GM13977 (cell line): ENCODE measurements at regions not wholly inside any gene's neighbourhood (a gene's known extent, or its start where the extent isn't known, plus 50 kb on each side); places are given as distances from the start of the nearest gene placed in this dataset.

ENCODE experiments used
- DNase-seq: peaks from one replicate; pipeline ENCODE4 v3.0.0; 2012; ENCODE audit warnings: low spot score
- in situ Hi-C: fragments of 300-500 bp; cut with MboI; formaldehyde crosslinking; loops from one replicate; pipeline ENCODE4 v1.12.0; 2022; ENCODE audit warnings: low sequenced_read_pairs, low pct_unique_long_range_greater_than_20kb, mixed read lengths, inconsistent platforms; ENCODE audit not compliant: unreplicated experiment
- TF ChIP-seq, protein P1 (sequence below): IDR thresholded peaks from 2 replicates; pipeline ENCODE4 v1.5.1; 2012; ENCODE audit warnings: mild to moderate bottlenecking, control low read depth; ENCODE audit not compliant: insufficient read depth; ENCODE audit errors: extremely low read depth, missing control alignments

DNA sequence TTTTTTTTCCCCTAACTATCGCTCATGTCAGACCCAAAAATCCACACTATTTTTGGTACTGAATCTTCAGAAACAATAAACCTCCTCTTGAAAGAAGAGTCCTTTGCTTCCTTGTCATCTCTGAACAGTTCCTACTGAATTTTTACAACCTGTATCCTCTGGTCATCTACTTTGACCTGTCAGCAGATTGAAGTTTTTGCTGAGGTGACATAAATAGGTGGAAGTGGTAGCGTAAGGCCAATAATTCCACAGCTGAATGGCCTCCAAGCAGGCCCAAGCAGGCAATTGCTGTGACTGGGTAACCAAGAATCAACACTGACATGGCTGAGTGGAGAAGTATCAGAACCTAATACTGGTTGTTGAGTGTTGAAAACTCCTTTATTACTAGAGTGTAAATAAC, 117.4 kb upstream of the MAGI2 start:
- TF ChIP-seq, protein P1, sequence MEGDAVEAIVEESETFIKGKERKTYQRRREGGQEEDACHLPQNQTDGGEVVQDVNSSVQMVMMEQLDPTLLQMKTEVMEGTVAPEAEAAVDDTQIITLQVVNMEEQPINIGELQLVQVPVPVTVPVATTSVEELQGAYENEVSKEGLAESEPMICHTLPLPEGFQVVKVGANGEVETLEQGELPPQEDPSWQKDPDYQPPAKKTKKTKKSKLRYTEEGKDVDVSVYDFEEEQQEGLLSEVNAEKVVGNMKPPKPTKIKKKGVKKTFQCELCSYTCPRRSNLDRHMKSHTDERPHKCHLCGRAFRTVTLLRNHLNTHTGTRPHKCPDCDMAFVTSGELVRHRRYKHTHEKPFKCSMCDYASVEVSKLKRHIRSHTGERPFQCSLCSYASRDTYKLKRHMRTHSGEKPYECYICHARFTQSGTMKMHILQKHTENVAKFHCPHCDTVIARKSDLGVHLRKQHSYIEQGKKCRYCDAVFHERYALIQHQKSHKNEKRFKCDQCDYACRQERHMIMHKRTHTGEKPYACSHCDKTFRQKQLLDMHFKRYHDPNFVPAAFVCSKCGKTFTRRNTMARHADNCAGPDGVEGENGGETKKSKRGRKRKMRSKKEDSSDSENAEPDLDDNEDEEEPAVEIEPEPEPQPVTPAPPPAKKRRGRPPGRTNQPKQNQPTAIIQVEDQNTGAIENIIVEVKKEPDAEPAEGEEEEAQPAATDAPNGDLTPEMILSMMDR, result no peak
- no peak for DNase-seq
- in situ Hi-C loops, result no loop called here

DNA sequence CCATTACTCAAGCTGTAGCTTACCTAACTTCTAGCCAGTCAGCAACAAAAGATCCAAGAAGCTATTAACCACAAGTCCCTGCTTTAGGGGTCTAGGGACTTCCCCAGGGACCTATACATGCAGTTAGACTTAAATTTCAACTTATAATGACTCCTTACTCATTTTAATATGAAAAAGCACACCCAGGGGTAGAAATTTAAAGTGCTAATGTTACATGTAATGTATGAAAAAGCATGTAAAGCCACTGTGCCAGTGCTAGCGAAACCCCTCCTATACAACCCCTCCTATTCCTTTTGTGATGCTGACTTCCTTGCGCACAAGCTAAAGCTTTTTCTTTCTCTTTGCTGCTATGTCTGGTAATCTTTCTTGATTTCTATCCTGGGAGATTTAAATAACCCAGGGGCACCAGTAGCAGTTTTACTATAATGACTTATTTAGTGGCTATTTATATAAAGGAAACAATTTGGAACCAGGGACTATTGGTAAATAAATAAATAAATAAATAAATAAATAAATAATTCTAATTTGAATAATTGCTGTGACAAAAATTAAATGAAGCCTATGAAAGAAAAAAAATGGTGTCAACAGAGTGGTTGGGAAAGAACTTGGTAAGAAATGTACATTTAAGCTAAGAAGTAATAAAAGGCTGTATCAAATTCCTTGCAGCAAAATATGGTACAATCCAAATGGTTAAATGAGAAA, 110.5 kb upstream of the MAGI2 start:
- in situ Hi-C loops, result no loop called here
- DNase-seq, result no peak
- TF ChIP-seq, protein P1, result no peak

DNA sequence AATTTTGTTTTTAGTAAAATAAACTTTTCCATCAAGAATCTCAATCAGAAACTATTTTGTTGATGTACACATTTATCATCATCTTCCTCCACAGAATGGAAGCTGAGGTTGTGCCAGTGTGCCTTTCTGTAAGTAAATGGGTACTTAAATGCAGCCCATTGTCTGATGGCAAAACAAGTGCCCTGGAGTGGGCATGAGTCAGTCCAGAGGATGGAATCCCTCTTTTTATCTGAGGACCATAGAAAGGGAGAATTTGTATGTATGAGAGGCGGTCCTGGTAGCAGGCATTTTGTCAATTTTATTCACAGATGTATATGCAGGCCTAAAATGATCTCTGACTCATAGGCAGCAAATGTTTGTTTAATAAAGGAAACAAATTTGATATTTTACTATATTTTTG, 102.1 kb upstream of the MAGI2 start:
- TF ChIP-seq, protein P1, result no peak
- in situ Hi-C loops, result no loop called here
- no peak for DNase-seq

DNA sequence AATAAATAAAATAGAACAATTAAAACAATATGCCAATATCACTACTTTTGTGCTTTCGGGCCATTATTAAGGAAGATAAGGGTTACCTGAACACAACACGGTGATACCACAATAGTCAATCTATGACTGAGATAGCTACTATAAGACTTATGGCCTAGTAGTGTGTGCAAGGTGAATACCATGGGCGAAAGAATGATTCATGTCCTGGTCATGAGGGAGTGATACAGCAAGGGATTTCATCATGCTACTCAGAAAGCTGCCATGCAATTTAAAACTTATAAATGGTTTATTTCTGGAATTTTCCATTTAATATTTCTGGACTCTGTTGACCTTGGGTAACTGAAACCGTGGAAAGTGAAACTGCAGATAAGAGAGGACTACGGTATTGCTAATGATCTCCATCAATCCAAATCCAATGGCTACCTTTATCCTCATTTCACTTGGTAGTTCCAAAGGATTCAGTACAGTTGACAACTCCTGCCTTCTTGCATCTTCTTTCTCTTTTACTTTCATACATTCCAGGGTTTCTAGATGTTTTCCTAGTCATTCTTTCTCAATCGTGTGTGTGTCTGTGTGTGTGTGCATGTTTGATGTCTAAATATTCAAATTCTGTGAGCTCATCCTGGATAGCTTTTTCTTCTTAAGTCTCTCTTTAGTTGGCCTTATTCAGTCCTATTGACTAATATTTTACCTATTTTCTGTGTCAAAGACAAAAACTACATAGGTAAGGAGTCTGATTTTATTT, 100.5 kb upstream of the MAGI2 start:
- no peak for DNase-seq
- TF ChIP-seq, protein P1, result no peak
- in situ Hi-C loops, result no loop called here

DNA sequence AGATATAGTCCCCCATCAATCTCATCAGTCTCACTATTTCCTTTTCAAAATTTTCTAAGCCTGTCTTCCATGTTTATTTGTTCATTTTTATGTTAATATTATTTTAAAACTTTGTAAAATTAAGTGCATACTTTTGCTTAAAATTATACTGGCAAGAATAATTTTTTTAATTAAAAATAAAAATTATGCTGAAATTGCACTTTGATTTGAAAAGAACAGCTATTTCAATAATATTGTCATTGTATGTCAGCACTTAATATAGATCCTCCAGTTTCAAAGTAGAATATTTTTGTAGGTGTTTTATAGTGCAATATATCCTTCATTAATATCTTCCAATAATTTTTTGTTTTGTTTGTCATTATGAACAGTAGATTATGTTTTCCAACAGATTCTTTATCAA, 99.0 kb upstream of the MAGI2 start:
- TF ChIP-seq, protein P1, result no peak
- in situ Hi-C loops, result no loop called here
- DNase-seq, result no peak

DNA sequence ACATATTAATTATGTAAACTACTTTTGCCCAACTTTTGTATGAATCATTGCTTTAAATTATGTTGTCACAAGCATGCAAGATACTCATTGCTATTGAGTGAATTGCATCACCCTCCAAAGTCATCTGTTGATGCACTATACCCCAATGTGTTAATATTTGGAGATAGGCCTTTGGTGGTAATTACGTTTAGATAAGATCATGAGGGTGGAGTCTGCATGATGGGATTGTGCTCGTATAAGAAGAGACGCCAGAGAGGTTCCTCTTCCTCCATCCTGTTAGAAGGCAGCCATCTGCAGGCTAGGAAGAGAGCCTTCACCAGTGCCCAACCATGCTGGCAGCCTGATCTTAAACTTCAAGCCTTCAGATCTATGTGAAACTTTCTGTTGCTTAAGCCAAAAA, 95.3 kb upstream of the MAGI2 start:
- no peak for DNase-seq
- in situ Hi-C loops, result no loop called here
- TF ChIP-seq, protein P1, result no peak
